ENCODE measurements at regions not wholly inside any gene's neighbourhood (a gene's known extent, or its start where the extent isn't known, plus 50 kb on each side); places are given as distances from the start of the nearest gene placed in this dataset.

- TF ChIP-seq CTCF (IDR thresholded peaks at IDR 0.05 in 2 of 3, conservative IDR thresholded peaks at IDR 0.05 in 1 of 3; ENCODE audit: borderline replicate concordance in 1 of 3, insufficient read depth in 1 of 3, low read depth in 2 of 3, low read length in 2 of 3) (no peak), EZH2phosphoT487 (IDR thresholded peaks at IDR 0.05; ENCODE audit: borderline replicate concordance) (no peak), ZFX (IDR thresholded peaks at IDR 0.05) (no peak), REST (IDR thresholded peaks at IDR 0.05; ENCODE audit: low read depth) (no peak), RAD21 (IDR thresholded peaks at IDR 0.05; ENCODE audit: low read depth) (no peak), POLR2AphosphoS5 (IDR thresholded peaks at IDR 0.05; ENCODE audit: low read depth, low read length) (no peak)
- TF ChIP-seq, protein P1, sequence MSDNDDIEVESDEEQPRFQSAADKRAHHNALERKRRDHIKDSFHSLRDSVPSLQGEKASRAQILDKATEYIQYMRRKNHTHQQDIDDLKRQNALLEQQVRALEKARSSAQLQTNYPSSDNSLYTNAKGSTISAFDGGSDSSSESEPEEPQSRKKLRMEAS (IDR thresholded peaks at IDR 0.05), result no peak
These were observed 140.1 kb downstream of the SS18 start for GRCh38 chr18:25950321-25950720.

All from HCT116 (cell line).